Neural progenitor cell (in vitro differentiated cells): ENCODE measurements at regions not wholly inside any gene's neighbourhood (a gene's known extent, or its start where the extent isn't known, plus 50 kb on each side); places are given as distances from the start of the nearest gene placed in this dataset.

Source experiments
- DNase-seq: peaks from one replicate; pipeline ENCODE4 v3.0.0-alpha.2; 2016; ENCODE audit warnings: low spot score
- H2AFZ ChIP-seq: fragments of 200-600 bp; sonication (generic); replicated peaks from 2 replicates; pipeline ENCODE4 v1.6.1; 2016; ENCODE audit warnings: antibody characterized with exemption
- H3F3A ChIP-seq: fragments of 200-600 bp; sonication (generic); 2 replicates; pipeline ENCODE4 v1.6.1; 2016; ENCODE audit warnings: antibody characterized with exemption, low read depth
- H3K27ac ChIP-seq: fragments of 200-600 bp; sonication (generic); 2 replicates; pipeline ENCODE4 v1.5.1; 2016; ENCODE audit warnings: mild to moderate bottlenecking
- H3K27me3 ChIP-seq: fragments of 200-600 bp; sonication (generic); 2 replicates; pipeline ENCODE4 v1.6.1; 2016; ENCODE audit warnings: mild to moderate bottlenecking, moderate library complexity
- H3K36me3 ChIP-seq: fragments of 200-600 bp; sonication (generic); 2 replicates; pipeline ENCODE4 v1.5.1; 2016
- H3K4me1 ChIP-seq: fragments of 200-600 bp; sonication (generic); 2 replicates; pipeline ENCODE4 v1.6.1; 2016; ENCODE audit warnings: mixed run types
- H3K4me2 ChIP-seq: fragments of 200-600 bp; sonication (generic); 2 replicates; pipeline ENCODE4 v1.6.1; 2016
- H3K4me3 ChIP-seq: fragments of 200-600 bp; sonication (generic); 2 replicates; pipeline ENCODE4 v1.5.1; 2016
- H3K79me2 ChIP-seq: fragments of 200-600 bp; sonication (generic); 2 replicates; pipeline ENCODE4 v1.6.1; 2016; ENCODE audit warnings: low read depth
- H3K9ac ChIP-seq: fragments of 200-600 bp; sonication (generic); 2 replicates; pipeline ENCODE4 v1.6.1; 2016
- H3K9me3 ChIP-seq: fragments of 200-600 bp; sonication (generic); 2 replicates; pipeline ENCODE4 v1.5.1; 2016; ENCODE audit warnings: low read depth
- H4K20me1 ChIP-seq: fragments of 200-600 bp; sonication (generic); 2 replicates; pipeline ENCODE4 v1.6.1; 2016; ENCODE audit warnings: low read depth
- H3K27ac Mint-ChIP-seq: 3 replicates; pipeline ENCODE4 v1.8.0; 2021; ENCODE audit warnings: mixed read lengths
- H3K27me3 Mint-ChIP-seq: 2 replicates; pipeline ENCODE4 v1.8.0; 2022; ENCODE audit warnings: low read depth, mild to moderate bottlenecking, inconsistent platforms, moderate library complexity, mixed read lengths; ENCODE audit not compliant: insufficient read depth
- H3K36me3 Mint-ChIP-seq: 3 replicates; pipeline ENCODE4 v1.8.0; 2021; ENCODE audit warnings: mixed read lengths
- H3K4me1 Mint-ChIP-seq: 3 replicates; pipeline ENCODE4 v1.8.0; 2021; ENCODE audit warnings: mixed read lengths
- H3K4me3 Mint-ChIP-seq: 3 replicates; pipeline ENCODE4 v1.8.0; 2021; ENCODE audit warnings: mild to moderate bottlenecking, moderate library complexity, mixed read lengths
- H3K9me3 Mint-ChIP-seq: 3 replicates; pipeline ENCODE4 v1.8.0; 2020; ENCODE audit warnings: mixed read lengths
- EZH2 ChIP-seq: fragments of 200-600 bp; sonication (generic); IDR thresholded peaks from 2 replicates; pipeline ENCODE4 v1.6.1; 2017; ENCODE audit warnings: antibody characterized with exemption, mild to moderate bottlenecking, moderate library complexity
- EZH2phosphoT487 ChIP-seq: fragments of 200-600 bp; sonication (generic); IDR thresholded peaks from 2 replicates; pipeline ENCODE4 v1.6.1; 2017; ENCODE audit warnings: antibody characterized with exemption
- TF ChIP-seq, protein P1 (sequence below): fragments of 200-600 bp; sonication (generic); IDR thresholded peaks from 2 replicates; pipeline ENCODE4 v1.5.1; 2017; ENCODE audit warnings: antibody characterized with exemption, mild to moderate bottlenecking

DNA sequence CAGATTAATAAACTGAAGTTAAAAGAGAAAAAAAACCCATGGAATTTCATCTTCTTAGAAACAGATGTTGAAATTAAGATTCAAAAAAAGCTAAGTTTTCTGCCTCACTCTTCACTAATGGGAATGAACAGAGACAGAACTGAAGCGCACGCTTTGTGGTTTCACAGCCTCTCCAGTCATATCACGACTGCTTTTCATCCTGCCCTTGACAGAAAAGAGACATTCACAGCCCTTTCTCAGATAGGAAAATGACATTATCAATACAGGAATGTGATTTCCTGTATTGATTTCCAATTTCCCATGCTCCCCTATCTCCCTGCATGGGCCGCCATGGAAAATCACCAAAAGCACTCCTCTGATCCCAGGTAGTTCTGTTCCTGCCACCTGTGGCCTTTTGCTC is 108.2 kb downstream of the PFKFB3 start:
- Histone ChIP-seq H3K27ac (no peak overlapping the region), H3K4me2 (no peak overlapping the region), H3K9ac (no peak overlapping the region), H3K4me3 (no peak overlapping the region), H3K79me2 (no peaks in the 10 kb centered on the region), H3K36me3 (no peaks in the 10 kb centered on the region), H3F3A (no peaks in the 10 kb centered on the region), H3K27me3 (no peaks in the 10 kb centered on the region), H3K9me3 (no peaks in the 10 kb centered on the region), H4K20me1 (peaks cover 6% of the 10 kb centered on the region), H3K4me1 (peaks cover 9% of the 10 kb centered on the region), H2AFZ (no peak overlapping the region)
- Mint-ChIP-seq H3K27ac (no peak overlapping the region), H3K4me3 (no peak overlapping the region), H3K4me1 (peaks cover 9% of the 10 kb centered on the region), H3K27me3 (peaks cover 7% of the 10 kb centered on the region), H3K36me3 (peaks cover 4% of the 10 kb centered on the region), H3K9me3 (peaks cover 12% of the 10 kb centered on the region)
- no peak for TF ChIP-seq EZH2phosphoT487
- no peak for DNase-seq

DNA sequence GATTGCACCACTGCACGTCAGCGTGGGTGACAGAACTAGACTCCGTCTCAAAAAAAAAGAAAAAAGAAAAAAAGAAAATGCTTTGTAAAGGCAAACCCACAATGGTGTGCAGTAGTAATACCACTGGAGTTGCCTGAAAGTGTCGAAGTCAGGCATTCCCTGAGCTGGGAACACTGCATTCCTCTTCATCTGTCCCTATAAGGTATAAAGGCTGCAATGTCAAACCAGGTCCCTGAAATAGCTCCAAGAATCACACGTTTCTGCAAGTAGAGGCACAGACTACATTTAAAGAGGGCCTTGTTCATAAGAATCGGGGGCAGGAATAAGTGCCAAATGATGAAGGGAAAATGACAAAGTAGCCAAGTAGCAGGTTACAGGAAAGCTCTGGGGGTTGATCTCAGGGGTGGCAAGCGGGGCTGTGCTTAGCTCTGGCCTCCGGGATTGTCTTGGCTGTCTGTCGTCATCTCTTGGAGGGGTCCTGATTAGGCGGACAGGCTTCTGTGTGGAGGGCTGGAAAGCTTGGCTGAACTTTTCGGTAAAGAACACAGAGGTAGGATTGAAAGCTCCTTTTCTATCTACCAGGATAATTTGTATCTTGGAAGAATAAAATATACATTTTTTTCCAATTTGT is 109.1 kb downstream of the PFKFB3 start:
- Histone ChIP-seq H3K27me3 (no peaks in the 10 kb centered on the region), H3K9me3 (no peaks in the 10 kb centered on the region), H3F3A (no peaks in the 10 kb centered on the region), H3K36me3 (no peaks in the 10 kb centered on the region), H3K27ac (no peak overlapping the region), H3K79me2 (no peaks in the 10 kb centered on the region), H3K4me1 (peaks cover 9% of the 10 kb centered on the region), H4K20me1 (peaks cover 6% of the 10 kb centered on the region), H3K4me2 (no peak overlapping the region), H2AFZ (no peak overlapping the region), H3K4me3 (no peak overlapping the region), H3K9ac (no peak overlapping the region)
- no peak overlapping the region for H3K4me3 Mint-ChIP-seq
- H3K36me3 Mint-ChIP-seq: peaks cover 4% of the 10 kb centered on the region
- peaks cover 9% of the 10 kb centered on the region for H3K9me3 Mint-ChIP-seq
- TF ChIP-seq, protein P1, sequence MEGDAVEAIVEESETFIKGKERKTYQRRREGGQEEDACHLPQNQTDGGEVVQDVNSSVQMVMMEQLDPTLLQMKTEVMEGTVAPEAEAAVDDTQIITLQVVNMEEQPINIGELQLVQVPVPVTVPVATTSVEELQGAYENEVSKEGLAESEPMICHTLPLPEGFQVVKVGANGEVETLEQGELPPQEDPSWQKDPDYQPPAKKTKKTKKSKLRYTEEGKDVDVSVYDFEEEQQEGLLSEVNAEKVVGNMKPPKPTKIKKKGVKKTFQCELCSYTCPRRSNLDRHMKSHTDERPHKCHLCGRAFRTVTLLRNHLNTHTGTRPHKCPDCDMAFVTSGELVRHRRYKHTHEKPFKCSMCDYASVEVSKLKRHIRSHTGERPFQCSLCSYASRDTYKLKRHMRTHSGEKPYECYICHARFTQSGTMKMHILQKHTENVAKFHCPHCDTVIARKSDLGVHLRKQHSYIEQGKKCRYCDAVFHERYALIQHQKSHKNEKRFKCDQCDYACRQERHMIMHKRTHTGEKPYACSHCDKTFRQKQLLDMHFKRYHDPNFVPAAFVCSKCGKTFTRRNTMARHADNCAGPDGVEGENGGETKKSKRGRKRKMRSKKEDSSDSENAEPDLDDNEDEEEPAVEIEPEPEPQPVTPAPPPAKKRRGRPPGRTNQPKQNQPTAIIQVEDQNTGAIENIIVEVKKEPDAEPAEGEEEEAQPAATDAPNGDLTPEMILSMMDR: no peak
- no peak for TF ChIP-seq EZH2
- TF ChIP-seq EZH2phosphoT487: no peak
- H3K27me3 Mint-ChIP-seq: peaks cover 3% of the 10 kb centered on the region
- no peak overlapping the region for H3K27ac Mint-ChIP-seq
- H3K4me1 Mint-ChIP-seq: peaks cover 9% of the 10 kb centered on the region
- no peak for DNase-seq

DNA sequence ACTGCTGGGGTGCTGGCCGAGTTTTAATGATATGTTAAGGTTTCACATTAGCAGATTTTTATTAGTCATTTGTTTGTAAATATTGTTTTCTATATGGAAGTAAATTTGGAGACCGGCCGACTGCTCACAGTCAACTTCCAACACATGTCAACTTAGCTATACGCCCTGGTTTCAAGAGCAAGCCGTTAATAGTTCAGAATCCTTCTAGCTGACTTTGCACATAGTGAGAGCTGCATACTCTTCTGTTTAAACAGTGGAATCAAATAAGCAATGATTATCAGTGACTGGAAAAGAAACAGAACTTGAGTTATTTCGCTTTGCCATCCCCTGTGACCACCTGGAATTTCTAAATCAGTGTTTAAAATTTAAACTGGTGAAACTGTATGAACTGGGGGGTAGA is 109.9 kb downstream of the PFKFB3 start:
- Histone ChIP-seq H2AFZ (no peak overlapping the region), H3K4me2 (no peak overlapping the region), H3K36me3 (no peaks in the 10 kb centered on the region), H3K9ac (no peak overlapping the region), H4K20me1 (peaks cover 6% of the 10 kb centered on the region), H3K79me2 (no peaks in the 10 kb centered on the region), H3F3A (no peaks in the 10 kb centered on the region), H3K27me3 (no peaks in the 10 kb centered on the region), H3K27ac (no peak overlapping the region), H3K4me3 (no peak overlapping the region), H3K4me1 (peaks cover 9% of the 10 kb centered on the region), H3K9me3 (no peaks in the 10 kb centered on the region)
- H3K4me3 Mint-ChIP-seq: no peak overlapping the region
- peaks cover 3% of the 10 kb centered on the region for H3K9me3 Mint-ChIP-seq
- H3K27me3 Mint-ChIP-seq: no peaks in the 10 kb centered on the region
- H3K36me3 Mint-ChIP-seq: no peaks in the 10 kb centered on the region
- peaks cover 9% of the 10 kb centered on the region for H3K4me1 Mint-ChIP-seq
- TF ChIP-seq EZH2: no peak
- TF ChIP-seq, protein P1: no peak
- TF ChIP-seq EZH2phosphoT487: no peak
- H3K27ac Mint-ChIP-seq: no peak overlapping the region
- no peak for DNase-seq

DNA sequence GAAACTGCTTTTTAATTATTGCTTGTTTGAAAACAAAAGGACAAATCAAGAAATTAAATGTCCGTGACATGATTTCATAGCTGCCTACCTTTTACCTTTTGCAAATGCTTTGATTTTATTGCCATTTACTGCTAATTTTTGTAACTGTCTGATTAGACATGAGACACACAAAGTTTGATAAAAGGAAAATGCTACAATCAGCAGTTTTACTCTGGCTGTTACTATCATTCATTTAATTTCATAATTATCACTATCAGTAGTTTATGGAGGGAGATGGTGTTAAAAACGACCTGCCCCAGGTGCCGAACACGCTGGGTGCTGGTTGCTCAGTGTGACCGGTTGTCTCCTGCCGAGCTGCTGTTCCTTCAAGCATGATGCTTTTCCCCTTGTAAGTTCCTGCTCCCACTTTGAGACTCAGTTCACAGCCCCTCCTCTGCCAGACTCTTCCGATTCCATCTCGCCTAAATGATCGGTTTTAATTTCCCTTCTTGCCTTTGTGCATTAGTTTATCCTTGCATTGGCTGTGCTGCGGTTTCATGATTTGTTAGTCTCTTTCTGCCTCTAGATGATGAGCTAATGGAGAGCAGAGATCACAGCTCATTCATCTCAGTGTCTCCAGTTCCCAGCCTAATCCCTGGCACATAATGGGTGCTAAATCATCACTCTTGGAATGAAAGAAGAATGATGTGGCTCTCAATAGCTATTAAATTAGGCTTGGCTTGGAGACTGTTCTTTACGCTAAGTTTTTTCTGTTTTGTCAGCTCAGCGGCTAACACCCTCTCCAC is 110.6 kb downstream of the PFKFB3 start:
- Mint-ChIP-seq H3K36me3 (no peaks in the 10 kb centered on the region), H3K27ac (no peak overlapping the region), H3K9me3 (no peaks in the 10 kb centered on the region), H3K4me1 (peaks cover 9% of the 10 kb centered on the region), H3K27me3 (no peaks in the 10 kb centered on the region), H3K4me3 (no peak overlapping the region)
- peak overlapping the region; percentile 15 for H3K4me2 ChIP-seq
- no peak for TF ChIP-seq EZH2
- TF ChIP-seq, protein P1: no peak
- no peak for TF ChIP-seq EZH2phosphoT487
- peaks cover 9% of the 10 kb centered on the region for H3K4me1 ChIP-seq
- H3K9me3 ChIP-seq: no peaks in the 10 kb centered on the region
- H3K79me2 ChIP-seq: no peaks in the 10 kb centered on the region
- H3K36me3 ChIP-seq: no peaks in the 10 kb centered on the region
- no peak overlapping the region for H3K9ac ChIP-seq
- no peaks in the 10 kb centered on the region for H3F3A ChIP-seq
- no peaks in the 10 kb centered on the region for H3K27me3 ChIP-seq
- H4K20me1 ChIP-seq: peaks cover 6% of the 10 kb centered on the region
- no peak overlapping the region for H3K4me3 ChIP-seq
- no peak overlapping the region for H2AFZ ChIP-seq
- peak; percentile 30 for DNase-seq
- H3K27ac ChIP-seq: no peak overlapping the region
